NCI-H1417 treated with DMSO at 0.1 percent for 48 hours (cell line): ENCODE measurements at regions not wholly inside any gene's neighbourhood (a gene's known extent, or its start where the extent isn't known, plus 50 kb on each side); places are given as distances from the start of the nearest gene placed in this dataset.

Experiments
- DNase-seq: peaks from one replicate; lab custom pipeline; 2025; lab: John Stamatoyannopoulos, UW

- no peak for DNase-seq
These were observed 645.8 kb downstream of the STIM2 start for GRCh38 chr4:27506401-27506800.

- DNase-seq, result no peak
These were observed 654.1 kb downstream of the STIM2 start for GRCh38 chr4:27514711-27515110.

GRCh38 chr4:27515140-27515539 is 654.5 kb downstream of the STIM2 start:
- DNase-seq, result no peak

- no peak for DNase-seq
These were observed 658.2 kb downstream of the STIM2 start for GRCh38 chr4:27518876-27519275.

- DNase-seq, result no peak
These were observed 663.6 kb downstream of the STIM2 start for GRCh38 chr4:27524224-27524623.

- DNase-seq, result no peak
These were observed 673.8 kb downstream of the STIM2 start for GRCh38 chr4:27534488-27534887.

GRCh38 chr4:27568236-27568951 is 707.8 kb downstream of the STIM2 start:
- no peak for DNase-seq

- DNase-seq, result no peak
These were observed 708.3 kb downstream of the STIM2 start for GRCh38 chr4:27568952-27569319.

- DNase-seq, result no peak
These were observed 714.1 kb downstream of the STIM2 start for GRCh38 chr4:27574743-27575142.

GRCh38 chr4:27577951-27578350 is 717.3 kb downstream of the STIM2 start:
- DNase-seq, result no peak

- peak; percentile 22 for DNase-seq
These were observed 732.1 kb downstream of the STIM2 start for GRCh38 chr4:27592738-27593137.

- no peak for DNase-seq
These were observed 734.3 kb downstream of the STIM2 start for GRCh38 chr4:27594922-27595321.

GRCh38 chr4:27595571-27596360 is 735.1 kb downstream of the STIM2 start:
- DNase-seq, result no peak

GRCh38 chr4:27602172-27602571 is 741.5 kb downstream of the STIM2 start:
- DNase-seq, result no peak

GRCh38 chr4:27604692-27605091 is 744.1 kb downstream of the STIM2 start:
- DNase-seq, result no peak

- no peak for DNase-seq
These were observed 755.5 kb downstream of the STIM2 start for GRCh38 chr4:27616166-27616565.

GRCh38 chr4:27619435-27619834 is 758.8 kb downstream of the STIM2 start:
- DNase-seq, result no peak

GRCh38 chr4:27620886-27621285 is 760.2 kb downstream of the STIM2 start:
- DNase-seq, result no peak

- DNase-seq, result no peak
These were observed 764.1 kb downstream of the STIM2 start for GRCh38 chr4:27624749-27625148.

GRCh38 chr4:27628609-27629008 is 768.0 kb downstream of the STIM2 start:
- DNase-seq, result no peak

GRCh38 chr4:27629532-27630225 is 769.0 kb downstream of the STIM2 start:
- DNase-seq, result no peak

- DNase-seq, result no peak
These were observed 775.6 kb downstream of the STIM2 start for GRCh38 chr4:27635936-27636913.
